Erythroblast (primary cell): ENCODE measurements at regions not wholly inside any gene's neighbourhood (a gene's known extent, or its start where the extent isn't known, plus 50 kb on each side); places are given as distances from the start of the nearest gene placed in this dataset.

Experiments used
- GATA1 ChIP-seq: IDR thresholded peaks from 2 replicates; pipeline ENCODE4 v1.6.1; 2011; ENCODE audit warnings: low read depth, mild to moderate bottlenecking, control low read depth, low read length, moderate library complexity
- POLR2A ChIP-seq: IDR thresholded peaks from 2 replicates; pipeline ENCODE4 v1.6.1; 2011; ENCODE audit warnings: mild to moderate bottlenecking, low read length

GRCh38 chr2:13542061-13542460, 825.3 kb downstream of the TRIB2 start:
- no peak for TF ChIP-seq POLR2A
- TF ChIP-seq GATA1, result no peak
